ENCODE measurements at regions not wholly inside any gene's neighbourhood (a gene's known extent, or its start where the extent isn't known, plus 50 kb on each side); places are given as distances from the start of the nearest gene placed in this dataset.

- no peak overlapping the region for H3K27ac ChIP-seq (ENCODE audit: low read length)
- peaks cover 29% of the 10 kb centered on the region; the same call in 1 of the 2 replicates for H3K27me3 ChIP-seq (replicated peaks; ENCODE audit: insufficient read depth, low read length)
- no peaks in the 10 kb centered on the region for H4K20me1 ChIP-seq (ENCODE audit: insufficient read depth, low read length)
- H3F3A ChIP-seq (ENCODE audit: insufficient read depth, low read length) = no peaks in the 10 kb centered on the region
- no peak for DNase-seq
- no peaks in the 10 kb centered on the region for H3K36me3 ChIP-seq (replicated peaks; ENCODE audit: insufficient read depth, low read length)
- TF ChIP-seq EZH2 (optimal IDR thresholded peaks at IDR 0.05; ENCODE audit: low read depth, low read length) (no peak), EZH2phosphoT487 (IDR thresholded peaks at IDR 0.05; ENCODE audit: low read length) (no peak)
- TF ChIP-seq, protein P1, sequence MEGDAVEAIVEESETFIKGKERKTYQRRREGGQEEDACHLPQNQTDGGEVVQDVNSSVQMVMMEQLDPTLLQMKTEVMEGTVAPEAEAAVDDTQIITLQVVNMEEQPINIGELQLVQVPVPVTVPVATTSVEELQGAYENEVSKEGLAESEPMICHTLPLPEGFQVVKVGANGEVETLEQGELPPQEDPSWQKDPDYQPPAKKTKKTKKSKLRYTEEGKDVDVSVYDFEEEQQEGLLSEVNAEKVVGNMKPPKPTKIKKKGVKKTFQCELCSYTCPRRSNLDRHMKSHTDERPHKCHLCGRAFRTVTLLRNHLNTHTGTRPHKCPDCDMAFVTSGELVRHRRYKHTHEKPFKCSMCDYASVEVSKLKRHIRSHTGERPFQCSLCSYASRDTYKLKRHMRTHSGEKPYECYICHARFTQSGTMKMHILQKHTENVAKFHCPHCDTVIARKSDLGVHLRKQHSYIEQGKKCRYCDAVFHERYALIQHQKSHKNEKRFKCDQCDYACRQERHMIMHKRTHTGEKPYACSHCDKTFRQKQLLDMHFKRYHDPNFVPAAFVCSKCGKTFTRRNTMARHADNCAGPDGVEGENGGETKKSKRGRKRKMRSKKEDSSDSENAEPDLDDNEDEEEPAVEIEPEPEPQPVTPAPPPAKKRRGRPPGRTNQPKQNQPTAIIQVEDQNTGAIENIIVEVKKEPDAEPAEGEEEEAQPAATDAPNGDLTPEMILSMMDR (IDR thresholded peaks at IDR 0.05; ENCODE audit: low read length) = no peak
- H2AFZ ChIP-seq (ENCODE audit: low read length) = no peak overlapping the region
- H3K79me2 ChIP-seq (ENCODE audit: low read length) = no peaks in the 10 kb centered on the region
- no peak overlapping the region for H3K4me3 ChIP-seq (ENCODE audit: low read length)
- no peaks in the 10 kb centered on the region for H3K9me2 ChIP-seq (replicated peaks; ENCODE audit: insufficient read depth, low read length)
- no peak overlapping the region for H3K4me2 ChIP-seq (ENCODE audit: low read depth, low read length)
- H3K9ac ChIP-seq (ENCODE audit: low read length) = no peak overlapping the region
- no peaks in the 10 kb centered on the region for H3K4me1 ChIP-seq (ENCODE audit: low read length)
- no peaks in the 10 kb centered on the region for H3K9me3 ChIP-seq (replicated peaks; ENCODE audit: insufficient read depth, low read length)
Observed at GRCh38 chr2:38178556-38179419, 102.8 kb upstream of the CYP1B1 start.

GRCh38 chr2:38178119-38178518, 102.2 kb upstream of the CYP1B1 start:
- H3K4me3 ChIP-seq (ENCODE audit: low read length) = no peak overlapping the region
- no peaks in the 10 kb centered on the region for H3K79me2 ChIP-seq (ENCODE audit: low read length)
- no peak overlapping the region for H3K4me2 ChIP-seq (ENCODE audit: low read depth, low read length)
- no peaks in the 10 kb centered on the region for H4K20me1 ChIP-seq (ENCODE audit: insufficient read depth, low read length)
- H3K36me3 ChIP-seq (replicated peaks; ENCODE audit: insufficient read depth, low read length) = no peaks in the 10 kb centered on the region
- no peak overlapping the region for H3K27ac ChIP-seq (ENCODE audit: low read length)
- no peaks in the 10 kb centered on the region for H3K9me2 ChIP-seq (replicated peaks; ENCODE audit: insufficient read depth, low read length)
- no peaks in the 10 kb centered on the region for H3K9me3 ChIP-seq (replicated peaks; ENCODE audit: insufficient read depth, low read length)
- H3F3A ChIP-seq (ENCODE audit: insufficient read depth, low read length) = no peaks in the 10 kb centered on the region
- H3K9ac ChIP-seq (ENCODE audit: low read length) = no peak overlapping the region
- no peaks in the 10 kb centered on the region for H3K4me1 ChIP-seq (ENCODE audit: low read length)
- peaks cover 23% of the 10 kb centered on the region; the same call in 1 of the 2 replicates for H3K27me3 ChIP-seq (replicated peaks; ENCODE audit: insufficient read depth, low read length)
- no peak overlapping the region for H2AFZ ChIP-seq (ENCODE audit: low read length)
- TF ChIP-seq, protein P1 (IDR thresholded peaks at IDR 0.05; ENCODE audit: low read length) = no peak
- no peak for TF ChIP-seq EZH2 (optimal IDR thresholded peaks at IDR 0.05; ENCODE audit: low read depth, low read length)
- TF ChIP-seq EZH2phosphoT487 (IDR thresholded peaks at IDR 0.05; ENCODE audit: low read length) = no peak
- no peak for DNase-seq

DNA sequence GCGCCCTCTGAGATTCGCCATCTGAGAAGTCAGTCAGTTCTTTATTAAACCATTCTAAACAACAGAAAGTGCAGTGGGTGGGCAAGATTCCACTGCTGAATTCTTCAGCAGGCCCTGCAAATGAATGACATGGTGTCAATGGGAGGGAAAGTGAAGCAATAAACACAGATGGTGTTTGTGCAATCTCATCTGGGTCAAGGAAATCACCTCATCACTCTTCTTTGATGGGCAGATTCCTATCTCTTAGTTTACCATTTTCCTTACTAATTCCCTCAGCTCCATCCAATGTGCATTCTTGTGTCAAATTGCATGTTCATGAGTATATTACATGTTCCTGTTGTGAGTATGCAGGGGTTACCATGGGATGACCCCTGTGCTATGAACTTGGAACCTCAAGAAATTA, 100.7 kb upstream of the CYP1B1 start:
- Histone ChIP-seq H3K36me3 (replicated peaks; ENCODE audit: insufficient read depth, low read length) (no peaks in the 10 kb centered on the region), H3K4me2 (ENCODE audit: low read depth, low read length) (no peak overlapping the region), H3F3A (ENCODE audit: insufficient read depth, low read length) (no peaks in the 10 kb centered on the region), H3K27me3 (replicated peaks; ENCODE audit: insufficient read depth, low read length) (peaks cover 9% of the 10 kb centered on the region; the same call in 1 of the 2 replicates), H3K4me1 (ENCODE audit: low read length) (no peaks in the 10 kb centered on the region), H3K27ac (ENCODE audit: low read length) (no peak overlapping the region), H3K9ac (ENCODE audit: low read length) (no peak overlapping the region), H3K4me3 (ENCODE audit: low read length) (no peak overlapping the region), H3K79me2 (ENCODE audit: low read length) (no peaks in the 10 kb centered on the region), H3K9me2 (replicated peaks; ENCODE audit: insufficient read depth, low read length) (no peaks in the 10 kb centered on the region), H3K9me3 (replicated peaks; ENCODE audit: insufficient read depth, low read length) (no peaks in the 10 kb centered on the region), H4K20me1 (ENCODE audit: insufficient read depth, low read length) (no peaks in the 10 kb centered on the region), H2AFZ (ENCODE audit: low read length) (no peak overlapping the region)
- DNase-seq = no peak
- TF ChIP-seq EZH2phosphoT487 (IDR thresholded peaks at IDR 0.05; ENCODE audit: low read length) (no peak), EZH2 (optimal IDR thresholded peaks at IDR 0.05; ENCODE audit: low read depth, low read length) (no peak)
- TF ChIP-seq, protein P1 (IDR thresholded peaks at IDR 0.05; ENCODE audit: low read length) = no peak

Measured in MM.1S (cell line).